Limb (tissue), 2 donors: ENCODE measurements at regions not wholly inside any gene's neighbourhood (a gene's known extent, or its start where the extent isn't known, plus 50 kb on each side); places are given as distances from the start of the nearest gene placed in this dataset.

Experiments
- DNase-seq, 2 donors: peaks; one replicate each; pipeline ENCODE4 v3.0.0-alpha.2; 2016; ENCODE audit errors: extremely low spot score in 2 of 2

DNA sequence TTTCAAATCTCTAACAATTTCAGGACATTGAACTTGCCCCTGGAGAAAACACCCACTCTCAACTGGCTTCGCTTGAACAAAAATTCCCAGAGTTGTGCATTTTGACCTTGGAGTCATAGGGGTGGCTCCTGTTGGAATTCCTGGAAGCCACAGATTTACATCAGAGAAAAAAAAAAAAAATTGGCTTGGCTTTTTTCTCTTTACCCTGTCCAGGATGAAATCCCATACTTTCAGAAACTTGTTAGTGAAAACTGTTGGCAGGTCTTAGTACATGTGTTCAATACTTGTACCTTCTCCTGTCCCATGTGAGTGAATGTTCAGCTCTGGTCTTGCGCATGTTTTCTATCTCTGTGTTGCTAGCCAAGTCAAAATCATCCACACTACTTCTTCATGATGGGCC lies 228.8 kb downstream of the TGFB2 start:
- no peak for DNase-seq

- no peak for DNase-seq
Measured at GRCh38 chr1:218575079-218575478, 229.9 kb downstream of the TGFB2 start.

DNA sequence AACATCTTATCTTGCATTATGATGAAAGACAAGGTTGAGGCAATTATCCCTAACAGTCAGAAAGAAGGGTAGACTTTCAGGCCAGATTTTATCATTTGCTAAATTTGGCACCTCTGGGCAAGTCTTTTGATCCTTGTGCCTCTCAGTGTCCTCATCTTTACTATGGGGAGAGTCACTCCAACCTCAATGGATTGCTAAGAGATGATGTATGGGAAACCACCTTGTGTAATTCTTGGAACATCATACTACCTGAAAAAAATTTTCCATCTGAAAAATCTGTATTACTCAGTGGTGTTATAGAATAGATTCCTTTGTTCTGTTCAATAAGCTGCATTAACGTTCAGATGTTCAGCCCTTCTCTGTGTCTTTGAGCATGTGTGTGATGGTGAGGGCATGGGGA lies 230.7 kb downstream of the TGFB2 start:
- DNase-seq: no peak

- DNase-seq: no peak
Measured at GRCh38 chr1:218582646-218583045, 237.5 kb downstream of the TGFB2 start.

DNA sequence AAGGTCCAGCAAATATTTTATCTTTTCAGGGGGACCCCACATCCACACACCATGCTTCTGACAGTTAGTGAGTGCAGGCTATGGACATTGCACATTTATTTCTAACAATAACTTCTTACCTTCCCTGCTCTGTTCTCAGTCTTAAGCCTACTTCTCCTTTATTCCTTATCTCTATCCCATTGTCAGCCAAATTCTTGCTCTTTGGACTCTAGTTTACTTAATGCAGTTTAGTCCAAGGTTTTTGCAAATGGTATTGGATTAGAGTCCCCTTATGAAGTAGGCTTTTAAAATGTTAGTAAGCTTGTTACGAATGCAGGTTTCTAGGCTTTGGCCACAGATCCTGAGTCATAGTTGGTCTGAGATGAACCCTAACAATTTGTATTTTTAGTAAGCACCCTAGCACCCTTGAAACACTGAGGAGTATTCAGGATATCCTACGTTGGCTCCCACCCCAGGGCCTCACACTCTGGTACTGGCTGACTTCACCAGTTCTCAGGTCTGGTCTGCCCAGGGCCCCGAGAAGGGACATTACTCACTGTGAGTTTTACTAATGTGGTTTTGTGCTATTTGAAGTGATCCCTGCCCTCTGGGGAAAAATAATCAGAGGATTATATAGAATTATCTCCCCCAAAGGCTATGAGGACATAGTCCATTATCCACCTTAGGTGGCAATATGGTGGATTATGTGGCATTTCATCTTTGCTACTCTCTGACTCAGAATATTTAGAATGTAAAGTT lies 239.5 kb downstream of the TGFB2 start:
- no peak for DNase-seq

GRCh38 chr1:218585511-218586184 lies 240.5 kb downstream of the TGFB2 start:
- DNase-seq: peak; percentile 64 to 83

DNA sequence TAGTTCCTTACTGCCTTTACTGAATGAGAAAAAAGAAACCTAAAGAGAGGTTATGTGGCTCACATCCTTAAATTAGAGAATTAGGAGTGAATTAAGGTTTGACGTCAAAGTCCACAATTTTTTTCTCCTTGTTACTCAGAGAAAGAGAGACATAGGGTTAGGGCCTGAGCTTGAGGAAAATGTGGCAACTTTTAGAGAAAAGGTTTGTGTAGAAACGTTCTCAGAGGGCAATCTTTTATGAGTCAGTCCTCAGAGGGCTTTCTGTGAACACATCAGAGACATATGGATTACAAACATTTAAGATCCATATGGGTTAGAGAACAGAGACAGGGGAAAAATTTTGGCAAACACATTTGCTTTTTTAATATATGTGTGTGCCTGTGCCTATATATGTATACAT lies 242.8 kb downstream of the TGFB2 start:
- no peak for DNase-seq

GRCh38 chr1:218588540-218589172 lies 243.5 kb downstream of the TGFB2 start:
- no peak for DNase-seq

DNA sequence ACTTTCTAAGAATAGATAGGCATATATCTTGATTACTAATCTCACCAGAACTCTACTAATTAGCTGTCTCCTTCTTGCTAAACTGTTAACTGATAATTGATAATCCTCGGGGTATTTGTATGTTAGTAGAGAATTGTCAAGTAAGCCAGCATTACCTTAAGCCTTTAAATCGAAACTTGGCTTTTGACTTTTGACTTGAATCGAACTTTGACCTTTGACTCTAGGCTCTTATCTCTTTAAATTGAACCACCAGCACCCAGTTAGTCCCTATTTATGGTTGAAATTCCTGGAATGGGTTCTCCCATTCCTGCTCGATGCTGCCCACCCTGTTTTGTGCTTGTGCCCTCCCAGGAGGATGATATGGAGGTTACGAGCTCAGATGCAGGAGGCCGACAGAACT lies 244.4 kb downstream of the TGFB2 start:
- no peak for DNase-seq

GRCh38 chr1:218591966-218592365 lies 246.8 kb downstream of the TGFB2 start:
- DNase-seq: no peak

- DNase-seq: no peak
Measured at GRCh38 chr1:218592688-218593087, 247.6 kb downstream of the TGFB2 start.

- DNase-seq: no peak
Measured at GRCh38 chr1:218600968-218601367, 255.8 kb downstream of the TGFB2 start.

- no peak for DNase-seq
Measured at GRCh38 chr1:218604217-218604616, 259.1 kb downstream of the TGFB2 start.

GRCh38 chr1:218611916-218612585 lies 266.9 kb downstream of the TGFB2 start:
- DNase-seq: no peak

DNA sequence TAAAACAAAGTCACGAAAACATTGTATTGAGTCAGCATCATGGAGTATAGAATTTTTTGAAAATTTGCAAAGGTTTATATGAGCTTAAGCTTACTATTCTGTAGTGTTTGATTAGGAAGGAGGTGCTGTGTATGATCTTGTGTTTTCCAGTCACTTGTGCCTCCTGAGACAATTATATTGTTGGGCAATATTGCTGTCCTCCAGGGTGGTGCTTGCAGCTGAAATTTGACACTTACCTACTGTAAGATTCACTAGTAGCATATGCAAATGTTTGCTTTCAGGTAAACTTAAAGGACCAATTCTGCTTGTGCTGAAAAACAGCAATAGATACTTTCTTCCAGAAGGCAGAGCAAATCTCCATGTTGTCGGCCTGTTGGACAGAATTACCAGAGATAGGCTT lies 268.0 kb downstream of the TGFB2 start:
- no peak for DNase-seq

DNA sequence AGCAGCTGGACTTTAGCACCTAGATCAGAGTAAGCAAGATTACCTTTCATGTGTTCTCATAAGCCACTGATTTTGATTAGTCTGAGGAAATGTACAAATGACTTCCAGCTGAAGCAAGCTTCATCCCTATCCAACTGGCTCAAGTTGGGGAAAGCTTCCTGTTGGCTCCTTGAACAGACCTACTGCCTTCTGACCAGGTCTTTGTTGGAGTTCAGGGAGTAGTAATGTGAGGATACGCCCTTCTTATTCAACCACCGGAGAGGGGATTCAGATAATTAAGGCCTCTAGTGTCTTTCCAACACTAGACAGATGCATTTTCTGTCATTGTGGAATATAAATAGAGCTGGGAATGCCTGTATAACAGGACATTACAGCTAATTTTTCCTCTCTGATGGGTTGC lies 268.9 kb downstream of the TGFB2 start:
- DNase-seq: no peak

GRCh38 chr1:218616681-218617080 lies 271.5 kb downstream of the TGFB2 start:
- no peak for DNase-seq

DNA sequence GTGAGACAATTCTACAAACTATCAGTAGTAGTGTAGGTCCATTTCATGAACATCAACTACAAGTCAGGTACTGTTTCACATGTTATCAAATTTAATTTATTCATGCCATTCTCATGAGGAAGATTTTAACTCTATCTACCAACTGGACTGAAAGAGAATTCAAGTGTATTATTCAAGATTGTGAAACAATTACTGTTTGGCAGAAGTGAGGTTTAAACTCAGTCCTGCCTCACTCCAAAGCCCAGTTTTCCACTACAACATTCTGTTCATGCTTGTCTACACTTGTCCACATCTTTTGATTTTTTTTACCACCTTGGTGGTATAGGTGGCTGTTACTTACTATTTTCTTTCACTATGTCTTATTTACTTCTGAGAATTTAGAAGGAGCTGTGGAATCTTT lies 272.9 kb downstream of the TGFB2 start:
- no peak for DNase-seq

- DNase-seq: no peak
Measured at GRCh38 chr1:218620956-218621355, 275.8 kb downstream of the TGFB2 start.

GRCh38 chr1:218624052-218624451 lies 278.9 kb downstream of the TGFB2 start:
- DNase-seq: no peak

DNA sequence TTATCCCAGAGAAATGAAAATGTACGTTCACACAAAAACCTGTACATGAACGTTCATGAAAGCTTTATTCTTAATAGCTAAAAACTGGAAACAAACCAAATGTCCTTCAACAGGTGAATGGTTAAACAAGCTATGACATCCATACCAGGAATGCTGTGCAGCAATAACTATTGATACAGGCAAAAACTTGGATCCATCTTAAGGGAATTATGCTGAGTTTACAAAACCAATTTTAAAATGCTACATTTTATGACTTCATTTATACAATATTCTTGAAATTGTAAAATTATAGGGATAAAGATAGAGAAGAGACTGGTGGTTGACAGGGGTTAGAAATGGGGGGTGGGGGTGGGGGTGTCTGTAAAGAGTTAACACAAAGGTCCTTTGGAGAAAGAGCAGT lies 280.3 kb downstream of the TGFB2 start:
- no peak for DNase-seq
